ENCODE measurements at regions not wholly inside any gene's neighbourhood (a gene's known extent, or its start where the extent isn't known, plus 50 kb on each side); places are given as distances from the start of the nearest gene placed in this dataset.
"Not testable (repeated sequence)": the region's sequence is repeated elsewhere in the genome, so short reads cannot be mapped to it uniquely, and the experiment has no call there.

GRCh38 chr14:34081576-34082136, 130.8 kb upstream of the EGLN3 start:
- DNase-seq, result no peak

GRCh38 chr14:34081101-34081575, 130.3 kb upstream of the EGLN3 start:
- no peak for DNase-seq

- not testable (repeated sequence) for DNase-seq
Measured at GRCh38 chr14:34079643-34080042, 128.8 kb upstream of the EGLN3 start.

- peak; percentile 83 for DNase-seq
Measured at GRCh38 chr14:34078117-34078743, 127.4 kb upstream of the EGLN3 start.

- no peak for DNase-seq
Measured at GRCh38 chr14:34075826-34076225, 125.0 kb upstream of the EGLN3 start.

- DNase-seq, result peak; percentile 47
Measured at GRCh38 chr14:34075042-34075744, 124.3 kb upstream of the EGLN3 start.

GRCh38 chr14:34072921-34073320, 122.0 kb upstream of the EGLN3 start:
- DNase-seq, result no peak

- no peak for DNase-seq
Measured at GRCh38 chr14:34072401-34072800, 121.5 kb upstream of the EGLN3 start.

GRCh38 chr14:34070917-34071407, 120.1 kb upstream of the EGLN3 start:
- DNase-seq, result no peak

GRCh38 chr14:34069854-34070582, 119.1 kb upstream of the EGLN3 start:
- DNase-seq, result no peak

GRCh38 chr14:34067587-34067986, 116.7 kb upstream of the EGLN3 start:
- DNase-seq, result no peak

- no peak for DNase-seq
Measured at GRCh38 chr14:34065690-34066391, 115.0 kb upstream of the EGLN3 start.

- no peak for DNase-seq
Measured at GRCh38 chr14:34065236-34065635, 114.4 kb upstream of the EGLN3 start.

- no peak for DNase-seq
Measured at GRCh38 chr14:34064349-34064748, 113.5 kb upstream of the EGLN3 start.

GRCh38 chr14:34063470-34064164, 112.7 kb upstream of the EGLN3 start:
- DNase-seq, result no peak

GRCh38 chr14:34063042-34063441, 112.2 kb upstream of the EGLN3 start:
- DNase-seq, result no peak

GRCh38 chr14:34062353-34062973, 111.6 kb upstream of the EGLN3 start:
- no peak for DNase-seq

- no peak for DNase-seq
Measured at GRCh38 chr14:34060651-34060999, 109.8 kb upstream of the EGLN3 start.

GRCh38 chr14:34059925-34060650, 109.2 kb upstream of the EGLN3 start:
- peak; percentile 84 for DNase-seq

- no peak for DNase-seq
Measured at GRCh38 chr14:34059037-34059924, 108.4 kb upstream of the EGLN3 start.

Data from hematopoietic multipotent progenitor cell treated with erythropoietin and hydrocortisone succinate and interleukin-3 and kit ligand, for 4 days (in vitro differentiated cells).